Astrocyte (in vitro differentiated cells and primary cell): ENCODE measurements at regions not wholly inside any gene's neighbourhood (a gene's known extent, or its start where the extent isn't known, plus 50 kb on each side); places are given as distances from the start of the nearest gene placed in this dataset.

Source experiments
- CTCF ChIP-seq: IDR thresholded peaks from 2 replicates; pipeline ENCODE4 v1.5.1; 2011; ENCODE audit warnings: low read depth, mild to moderate bottlenecking, inconsistent platforms, low read length, moderate library complexity; ENCODE audit not compliant: insufficient read depth
- EZH2 ChIP-seq: IDR thresholded peaks from 2 replicates; pipeline ENCODE4 v1.6.1; 2012; ENCODE audit warnings: mild to moderate bottlenecking, low read length, inconsistent platforms; ENCODE audit not compliant: insufficient read depth

GRCh38 chrY:7465185-7465621 is 553.7 kb upstream of the AMELY start:
- TF ChIP-seq CTCF: no peak
- TF ChIP-seq EZH2: no peak
